Vagina (tissue), 2 donors: ENCODE measurements at regions not wholly inside any gene's neighbourhood (a gene's known extent, or its start where the extent isn't known, plus 50 kb on each side); places are given as distances from the start of the nearest gene placed in this dataset.
"Not testable (repeated sequence)": the region's sequence is repeated elsewhere in the genome, so short reads cannot be mapped to it uniquely, and the experiment has no call there.

Experiments
- DNase-seq, 2 donors: peaks; one replicate each; pipeline ENCODE4 v3.0.0-alpha.2; 2017; ENCODE audit errors: extremely low spot score in 2 of 2
- H3K27ac ChIP-seq: fragments of 200-600 bp; sonication (generic); one replicate; pipeline ENCODE4 v1.5.1; 2019
- H3K27me3 ChIP-seq: fragments of 200-600 bp; sonication (generic); one replicate; pipeline ENCODE4 v1.5.1; 2019
- H3K36me3 ChIP-seq, 2 donors: fragments of 200-600 bp; sonication (generic); one replicate each; pipeline ENCODE4 v1.5.1; 2017 to 2019
- H3K4me1 ChIP-seq: fragments of 200-600 bp; sonication (generic); one replicate; pipeline ENCODE4 v1.5.1; 2019
- H3K4me3 ChIP-seq, 2 donors: fragments of 200-600 bp; sonication (generic); 1 replicate in 1 of 2; 2 replicates in 1 of 2; pipeline ENCODE4 v1.5.1; 2016 to 2019
- H3K9me3 ChIP-seq: fragments of 200-600 bp; sonication (generic); one replicate; pipeline ENCODE4 v1.5.1; 2019
- POLR2A ChIP-seq, 2 donors: fragments of 450-650 bp; IDR thresholded peaks; one replicate each; pipeline ENCODE4 v1.6.1; 2017; ENCODE audit warnings: antibody characterized with exemption in 2 of 2, mild to moderate bottlenecking in 2 of 2, moderate library complexity in 2 of 2
- POLR2AphosphoS5 ChIP-seq, 2 donors: sonication (generic); formaldehyde crosslinking; IDR thresholded peaks; one replicate each; pipeline ENCODE4 v1.9.0; 2017; ENCODE audit warnings: antibody characterized with exemption in 2 of 2, mild to moderate bottlenecking in 2 of 2, low read depth in 1 of 2; ENCODE audit not compliant: insufficient read depth in 1 of 2
- intact Hi-C: fragments of 100-400 bp; cut with DNase I; formaldehyde crosslinking; loops from one replicate; pipeline ENCODE4 v1.15.1; 2023
- TF ChIP-seq, protein P1 (sequence below), 3 experiments: fragments of 450-650 bp in 2 of 3; fragments of 200-600 bp in 1 of 3; sonication (generic) in 1 of 3; IDR thresholded peaks; one replicate each; pipeline ENCODE4 v1.5.1; 2017 to 2019; ENCODE audit warnings: antibody characterized with exemption in 3 of 3, mild to moderate bottlenecking in 2 of 3, moderate library complexity in 2 of 3

DNA sequence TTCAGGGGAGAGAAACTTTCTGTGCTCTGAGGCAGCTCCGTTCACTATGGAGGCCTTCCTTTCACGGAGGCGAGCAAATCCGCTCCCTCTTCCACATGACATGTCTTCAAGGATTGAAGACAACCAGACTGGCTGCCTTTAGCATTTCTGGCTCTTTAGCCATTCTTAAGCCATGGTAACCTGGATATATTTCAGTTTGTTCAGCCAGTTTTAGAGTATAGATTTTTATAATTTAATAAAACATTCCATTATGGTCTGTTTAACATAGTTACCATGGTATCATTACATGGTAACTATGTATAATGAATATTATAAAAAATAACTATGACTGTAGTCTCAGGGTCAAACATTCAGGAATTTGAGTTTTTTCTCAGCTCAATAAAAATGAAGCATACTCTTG is 54.2 kb upstream of the NFIA start:
- intact Hi-C loops, result no loop called here
- no peak for TF ChIP-seq POLR2A (IDR thresholded peaks at IDR 0.05)
- no peak for TF ChIP-seq POLR2AphosphoS5 (IDR thresholded peaks at IDR 0.05; ENCODE audit: insufficient read depth in 1 of 2, low read depth in 1 of 2)
- TF ChIP-seq, protein P1, sequence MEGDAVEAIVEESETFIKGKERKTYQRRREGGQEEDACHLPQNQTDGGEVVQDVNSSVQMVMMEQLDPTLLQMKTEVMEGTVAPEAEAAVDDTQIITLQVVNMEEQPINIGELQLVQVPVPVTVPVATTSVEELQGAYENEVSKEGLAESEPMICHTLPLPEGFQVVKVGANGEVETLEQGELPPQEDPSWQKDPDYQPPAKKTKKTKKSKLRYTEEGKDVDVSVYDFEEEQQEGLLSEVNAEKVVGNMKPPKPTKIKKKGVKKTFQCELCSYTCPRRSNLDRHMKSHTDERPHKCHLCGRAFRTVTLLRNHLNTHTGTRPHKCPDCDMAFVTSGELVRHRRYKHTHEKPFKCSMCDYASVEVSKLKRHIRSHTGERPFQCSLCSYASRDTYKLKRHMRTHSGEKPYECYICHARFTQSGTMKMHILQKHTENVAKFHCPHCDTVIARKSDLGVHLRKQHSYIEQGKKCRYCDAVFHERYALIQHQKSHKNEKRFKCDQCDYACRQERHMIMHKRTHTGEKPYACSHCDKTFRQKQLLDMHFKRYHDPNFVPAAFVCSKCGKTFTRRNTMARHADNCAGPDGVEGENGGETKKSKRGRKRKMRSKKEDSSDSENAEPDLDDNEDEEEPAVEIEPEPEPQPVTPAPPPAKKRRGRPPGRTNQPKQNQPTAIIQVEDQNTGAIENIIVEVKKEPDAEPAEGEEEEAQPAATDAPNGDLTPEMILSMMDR (IDR thresholded peaks at IDR 0.05), result no peak

DNA sequence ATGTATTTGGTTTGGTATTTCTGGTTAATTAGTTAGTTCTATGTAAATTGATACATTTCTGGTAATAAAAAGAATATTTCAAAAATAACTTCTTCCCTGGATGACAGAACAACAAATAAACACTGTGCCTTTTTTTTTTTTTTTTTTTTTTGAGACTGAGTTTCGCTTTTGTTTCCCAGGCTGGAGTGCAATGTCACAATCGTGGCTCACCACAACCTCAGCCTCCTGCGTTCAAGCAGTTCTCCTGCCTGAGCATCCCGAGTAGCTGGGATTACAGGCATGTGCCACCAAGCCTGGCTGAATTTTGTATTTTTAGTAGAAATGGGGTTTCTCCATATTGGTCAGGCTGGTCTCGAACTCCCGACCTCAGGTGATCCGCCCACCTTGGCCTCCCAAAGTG is 64.3 kb upstream of the NFIA start:
- DNase-seq, H3K36me3 ChIP-seq, H3K9me3 ChIP-seq, H3K27me3 ChIP-seq, H3K4me1 ChIP-seq, intact Hi-C loops, H3K27ac ChIP-seq, H3K4me3 ChIP-seq: not testable (repeated sequence)

More for the DNA sequence above, 54.2 kb upstream of the NFIA start:
- Histone ChIP-seq H3K27me3 (no peaks in the 10 kb centered on the region), H3K36me3 (no peaks in the 10 kb centered on the region), H3K9me3 (no peaks in the 10 kb centered on the region), H3K4me3 (no peak overlapping the region), H3K4me1 (no peaks in the 10 kb centered on the region), H3K27ac (no peak overlapping the region)
- DNase-seq, result no peak

DNA sequence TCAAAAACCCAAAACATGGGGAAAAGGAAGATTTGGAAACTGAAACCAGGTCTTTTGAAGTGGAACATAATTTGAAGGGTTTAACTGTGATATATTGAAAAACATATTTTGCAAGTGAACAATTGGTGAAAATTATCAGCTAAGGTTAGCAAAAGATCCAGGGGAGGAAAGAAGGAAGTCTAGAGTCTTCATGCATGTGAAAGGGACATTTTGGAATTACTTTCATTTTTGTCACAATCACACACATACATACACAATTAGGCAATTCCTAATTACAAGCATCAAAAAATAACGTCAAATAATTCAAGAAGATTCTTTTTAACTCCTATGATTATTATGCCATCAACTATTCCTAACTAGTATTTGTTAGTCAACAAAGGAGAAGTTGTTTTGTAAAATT is 64.7 kb upstream of the NFIA start:
- no peaks in the 10 kb centered on the region for H3K27me3 ChIP-seq
- intact Hi-C loops, result no loop called here
- no peaks in the 10 kb centered on the region for H3K9me3 ChIP-seq
- no peaks in the 10 kb centered on the region for H3K4me1 ChIP-seq
- no peaks in the 10 kb centered on the region for H3K36me3 ChIP-seq
- H3K4me3 ChIP-seq, result no peak overlapping the region
- no peak overlapping the region for H3K27ac ChIP-seq
- no peak for TF ChIP-seq POLR2A (IDR thresholded peaks at IDR 0.05)
- TF ChIP-seq POLR2AphosphoS5 (IDR thresholded peaks at IDR 0.05; ENCODE audit: insufficient read depth in 1 of 2, low read depth in 1 of 2), result no peak
- TF ChIP-seq, protein P1 (IDR thresholded peaks at IDR 0.05), result no peak
- no peak for DNase-seq

DNA sequence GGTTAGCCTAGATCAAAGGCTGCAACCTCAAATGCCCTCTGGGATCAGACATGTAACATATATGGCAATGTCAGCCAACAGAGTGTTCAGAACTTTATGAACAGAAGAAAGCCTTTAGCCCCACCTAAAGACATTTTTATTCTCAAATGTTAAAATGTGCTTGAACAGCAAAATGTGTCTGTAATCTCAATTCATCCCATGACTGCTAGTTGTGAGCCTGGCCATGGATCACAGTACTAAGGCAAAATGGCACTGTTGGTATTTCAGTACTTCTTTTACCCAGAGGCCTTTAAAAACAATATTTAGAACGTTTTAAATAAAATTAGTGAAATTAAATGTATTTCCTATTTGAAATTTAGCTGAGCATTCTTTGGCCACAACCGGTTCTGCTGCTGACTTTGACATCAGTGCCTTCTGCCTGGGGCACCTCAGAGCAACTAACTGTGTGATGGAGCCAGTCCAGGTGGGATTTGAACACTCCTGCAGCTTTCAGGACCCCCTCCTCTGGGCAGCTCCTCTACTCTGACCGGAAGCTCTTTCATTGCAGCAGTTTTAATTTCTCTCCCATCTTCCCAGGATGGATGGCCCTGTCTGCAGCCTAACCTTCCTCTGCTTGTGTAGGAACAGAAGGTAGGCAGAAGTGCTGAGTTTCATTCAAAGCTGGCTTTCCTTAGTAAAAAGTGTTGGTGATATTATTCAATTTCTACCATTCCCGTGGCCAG is 68.3 kb upstream of the NFIA start:
- no peak overlapping the region for H3K4me3 ChIP-seq
- H3K27me3 ChIP-seq, result no peaks in the 10 kb centered on the region
- TF ChIP-seq POLR2A (IDR thresholded peaks at IDR 0.05) (no peak), POLR2AphosphoS5 (IDR thresholded peaks at IDR 0.05; ENCODE audit: insufficient read depth in 1 of 2, low read depth in 1 of 2) (no peak)
- TF ChIP-seq, protein P1 (IDR thresholded peaks at IDR 0.05), result no peak
- H3K9me3 ChIP-seq, result no peaks in the 10 kb centered on the region
- H3K27ac ChIP-seq, result no peak overlapping the region
- intact Hi-C loops, result no loop called here
- H3K4me1 ChIP-seq, result no peaks in the 10 kb centered on the region
- no peaks in the 10 kb centered on the region for H3K36me3 ChIP-seq
- DNase-seq, result no peak

DNA sequence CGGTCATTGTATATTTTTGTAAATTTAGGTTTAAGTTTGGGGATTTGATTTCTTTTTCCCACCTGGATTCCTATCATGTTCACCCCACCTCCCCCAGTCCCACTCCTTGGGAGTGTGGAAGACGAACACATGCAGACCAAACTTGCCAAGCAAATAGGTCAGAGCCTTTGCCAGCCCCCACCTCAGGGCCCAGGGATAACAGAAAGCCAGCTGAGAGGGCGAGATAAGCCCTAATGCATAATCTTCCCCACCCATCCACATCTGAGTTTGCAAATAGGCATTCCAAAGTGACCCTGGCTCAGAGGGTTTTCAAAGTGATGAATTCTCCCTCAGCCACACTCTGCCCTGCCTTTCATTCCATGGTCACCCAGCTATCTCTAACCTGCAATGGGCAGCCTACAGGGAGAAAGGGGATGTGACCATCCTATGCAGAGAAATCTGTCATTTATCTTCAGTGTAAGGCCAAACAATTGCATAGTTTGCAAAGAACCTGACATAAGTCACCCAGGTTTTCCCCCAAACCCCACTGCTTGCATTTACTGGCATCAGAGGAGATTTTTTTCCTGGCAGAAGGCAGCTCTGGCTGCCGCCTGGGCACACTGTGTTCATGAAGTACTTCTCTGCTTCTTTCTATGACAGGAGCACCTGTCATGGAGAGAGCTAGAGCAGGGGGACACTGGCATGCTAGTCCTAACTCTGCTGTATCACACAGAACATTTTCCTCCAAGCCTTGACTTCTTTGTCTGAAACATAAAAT is 69.0 kb upstream of the NFIA start:
- no peak overlapping the region for H3K4me3 ChIP-seq
- no peaks in the 10 kb centered on the region for H3K4me1 ChIP-seq
- no peak for DNase-seq
- H3K36me3 ChIP-seq, result no peaks in the 10 kb centered on the region
- no peaks in the 10 kb centered on the region for H3K9me3 ChIP-seq
- TF ChIP-seq POLR2AphosphoS5 (IDR thresholded peaks at IDR 0.05; ENCODE audit: insufficient read depth in 1 of 2, low read depth in 1 of 2) (no peak), POLR2A (IDR thresholded peaks at IDR 0.05) (no peak)
- TF ChIP-seq, protein P1 (IDR thresholded peaks at IDR 0.05), result no peak
- intact Hi-C loops, result no loop called here
- H3K27ac ChIP-seq, result no peak overlapping the region
- no peaks in the 10 kb centered on the region for H3K27me3 ChIP-seq
